ENCODE measurements at regions not wholly inside any gene's neighbourhood (a gene's known extent, or its start where the extent isn't known, plus 50 kb on each side); places are given as distances from the start of the nearest gene placed in this dataset.

DNA sequence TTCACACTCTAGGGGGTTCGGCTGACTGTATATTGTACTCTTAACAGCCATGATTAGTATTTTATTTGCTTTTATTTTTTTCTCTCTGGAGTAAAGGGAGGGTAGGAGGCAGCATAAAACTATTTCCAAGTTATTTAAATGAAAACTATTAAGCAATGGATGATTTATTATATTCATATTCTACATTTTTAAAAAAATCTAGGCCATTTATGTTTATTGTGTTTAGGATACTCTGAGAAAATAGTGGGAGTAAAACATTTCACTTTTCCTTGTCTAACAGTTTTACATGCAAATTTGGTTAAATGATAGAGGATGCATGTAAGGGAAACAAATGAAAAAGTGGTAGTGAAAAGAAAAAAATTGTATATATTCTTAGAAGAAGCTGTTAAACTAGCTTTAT lies 276.3 kb downstream of the GAS1 start:
- H3K9me3 ChIP-seq (ENCODE audit: insufficient read depth, low read length), result 0 out of 2 replicates have a peak, but pooled peaks cover 6% of the 10 kb centered on the region

DNA sequence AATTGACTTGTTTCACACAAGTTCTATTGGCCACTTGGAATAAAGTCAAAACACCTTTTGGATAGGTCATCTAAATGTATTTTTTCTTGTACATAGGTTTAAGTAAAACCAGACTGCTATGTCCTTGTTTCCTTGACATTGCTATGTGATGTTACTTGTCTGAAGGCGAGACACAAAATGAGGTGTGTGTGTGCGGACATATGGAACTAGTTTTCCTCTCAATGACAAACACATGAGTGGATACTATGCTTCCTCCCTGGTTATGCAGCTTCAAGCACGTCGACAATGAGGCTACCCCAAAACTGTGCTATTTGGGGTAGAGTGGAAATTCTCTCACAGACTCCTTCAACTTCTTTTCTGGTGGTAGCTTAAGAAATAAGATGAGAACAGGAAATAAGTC lies 276.8 kb downstream of the GAS1 start:
- no peak for TF ChIP-seq EZH2phosphoT487 (IDR thresholded peaks at IDR 0.05; ENCODE audit: low read depth)
- TF ChIP-seq, protein P1, sequence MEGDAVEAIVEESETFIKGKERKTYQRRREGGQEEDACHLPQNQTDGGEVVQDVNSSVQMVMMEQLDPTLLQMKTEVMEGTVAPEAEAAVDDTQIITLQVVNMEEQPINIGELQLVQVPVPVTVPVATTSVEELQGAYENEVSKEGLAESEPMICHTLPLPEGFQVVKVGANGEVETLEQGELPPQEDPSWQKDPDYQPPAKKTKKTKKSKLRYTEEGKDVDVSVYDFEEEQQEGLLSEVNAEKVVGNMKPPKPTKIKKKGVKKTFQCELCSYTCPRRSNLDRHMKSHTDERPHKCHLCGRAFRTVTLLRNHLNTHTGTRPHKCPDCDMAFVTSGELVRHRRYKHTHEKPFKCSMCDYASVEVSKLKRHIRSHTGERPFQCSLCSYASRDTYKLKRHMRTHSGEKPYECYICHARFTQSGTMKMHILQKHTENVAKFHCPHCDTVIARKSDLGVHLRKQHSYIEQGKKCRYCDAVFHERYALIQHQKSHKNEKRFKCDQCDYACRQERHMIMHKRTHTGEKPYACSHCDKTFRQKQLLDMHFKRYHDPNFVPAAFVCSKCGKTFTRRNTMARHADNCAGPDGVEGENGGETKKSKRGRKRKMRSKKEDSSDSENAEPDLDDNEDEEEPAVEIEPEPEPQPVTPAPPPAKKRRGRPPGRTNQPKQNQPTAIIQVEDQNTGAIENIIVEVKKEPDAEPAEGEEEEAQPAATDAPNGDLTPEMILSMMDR (IDR thresholded peaks at IDR 0.05; ENCODE audit: low read depth, low read length), result no peak
- no peak overlapping the region for H3K4me2 ChIP-seq (ENCODE audit: low read length)
- H3K79me2 ChIP-seq (ENCODE audit: low read length), result no peaks in the 10 kb centered on the region
- no peak overlapping the region for H3K27ac ChIP-seq (ENCODE audit: low read length)
- H3K36me3 ChIP-seq (replicated peaks; ENCODE audit: low read depth, low read length), result no peaks in the 10 kb centered on the region
- no peak overlapping the region for H2AFZ ChIP-seq (ENCODE audit: low read depth, low read length)
- H3K9me3 ChIP-seq (ENCODE audit: insufficient read depth, low read length), result 0 out of 2 replicates have a peak, but pooled peaks cover 6% of the 10 kb centered on the region
- H4K20me1 ChIP-seq (ENCODE audit: insufficient read depth, low read length), result no peaks in the 10 kb centered on the region
- H3K4me3 ChIP-seq (ENCODE audit: low read length), result no peak overlapping the region
- peaks cover 16% of the 10 kb centered on the region for H3K27me3 ChIP-seq (ENCODE audit: low read depth, low read length)
- no peak overlapping the region for H3K9ac ChIP-seq (ENCODE audit: low read length)
- H3K4me1 ChIP-seq (ENCODE audit: low read length), result no peaks in the 10 kb centered on the region

More for the DNA sequence above, 276.3 kb downstream of the GAS1 start:
- no peak overlapping the region for H2AFZ ChIP-seq (ENCODE audit: low read depth, low read length)
- H3K27me3 ChIP-seq (ENCODE audit: low read depth, low read length), result peaks cover 16% of the 10 kb centered on the region
- TF ChIP-seq, protein P1 (IDR thresholded peaks at IDR 0.05; ENCODE audit: low read depth, low read length), result no peak
- no peak for TF ChIP-seq EZH2phosphoT487 (IDR thresholded peaks at IDR 0.05; ENCODE audit: low read depth)
- no peaks in the 10 kb centered on the region for H3K79me2 ChIP-seq (ENCODE audit: low read length)
- H4K20me1 ChIP-seq (ENCODE audit: insufficient read depth, low read length), result no peaks in the 10 kb centered on the region
- H3K4me2 ChIP-seq (ENCODE audit: low read length), result no peak overlapping the region
- H3K4me3 ChIP-seq (ENCODE audit: low read length), result no peak overlapping the region
- H3K4me1 ChIP-seq (ENCODE audit: low read length), result no peaks in the 10 kb centered on the region
- H3K9ac ChIP-seq (ENCODE audit: low read length), result no peak overlapping the region
- H3K27ac ChIP-seq (ENCODE audit: low read length), result no peak overlapping the region
- H3K36me3 ChIP-seq (replicated peaks; ENCODE audit: low read depth, low read length), result no peaks in the 10 kb centered on the region

GRCh38 chr9:86670076-86670475 lies 277.2 kb downstream of the GAS1 start:
- H4K20me1 ChIP-seq (ENCODE audit: insufficient read depth, low read length), result no peaks in the 10 kb centered on the region
- H3K9me3 ChIP-seq (ENCODE audit: insufficient read depth, low read length), result 0 out of 2 replicates have a peak, but pooled peaks cover 6% of the 10 kb centered on the region
- TF ChIP-seq EZH2phosphoT487 (IDR thresholded peaks at IDR 0.05; ENCODE audit: low read depth), result no peak
- TF ChIP-seq, protein P1 (IDR thresholded peaks at IDR 0.05; ENCODE audit: low read depth, low read length), result no peak
- H2AFZ ChIP-seq (ENCODE audit: low read depth, low read length), result no peak overlapping the region
- H3K36me3 ChIP-seq (replicated peaks; ENCODE audit: low read depth, low read length), result no peaks in the 10 kb centered on the region
- H3K27me3 ChIP-seq (ENCODE audit: low read depth, low read length), result peaks cover 16% of the 10 kb centered on the region
- no peak overlapping the region for H3K27ac ChIP-seq (ENCODE audit: low read length)
- no peak overlapping the region for H3K9ac ChIP-seq (ENCODE audit: low read length)
- H3K4me1 ChIP-seq (ENCODE audit: low read length), result no peaks in the 10 kb centered on the region
- H3K4me3 ChIP-seq (ENCODE audit: low read length), result no peak overlapping the region
- H3K4me2 ChIP-seq (ENCODE audit: low read length), result no peak overlapping the region
- no peaks in the 10 kb centered on the region for H3K79me2 ChIP-seq (ENCODE audit: low read length)

DNA sequence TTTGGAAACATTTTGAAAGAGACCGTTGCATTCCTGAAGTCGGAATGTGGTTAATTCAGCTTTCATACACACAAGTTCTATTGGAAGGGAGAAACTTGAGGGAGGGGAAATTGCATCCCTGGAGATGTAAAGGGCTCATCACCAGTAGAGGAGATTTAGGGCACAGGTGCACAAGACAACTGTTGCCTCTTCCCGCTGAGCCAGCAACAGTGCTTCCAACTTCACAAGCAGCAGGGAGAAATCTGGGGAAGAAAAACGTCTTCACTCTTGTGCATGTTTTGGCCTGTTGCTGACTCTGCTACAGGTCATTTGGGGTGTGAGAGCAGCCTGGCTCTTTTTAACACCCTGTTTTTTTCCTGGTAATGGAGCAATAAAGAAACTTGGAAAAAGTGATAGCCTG lies 277.9 kb downstream of the GAS1 start:
- H3K27ac ChIP-seq (ENCODE audit: low read length), result no peak overlapping the region
- no peak overlapping the region for H2AFZ ChIP-seq (ENCODE audit: low read depth, low read length)

More for the DNA sequence above, 277.9 kb downstream of the GAS1 start:
- no peak for TF ChIP-seq EZH2phosphoT487 (IDR thresholded peaks at IDR 0.05; ENCODE audit: low read depth)
- TF ChIP-seq, protein P1 (IDR thresholded peaks at IDR 0.05; ENCODE audit: low read depth, low read length), result no peak
- Histone ChIP-seq H3K9me3 (ENCODE audit: insufficient read depth, low read length) (0 out of 2 replicates have a peak, but pooled peaks cover 6% of the 10 kb centered on the region), H3K27me3 (ENCODE audit: low read depth, low read length) (peaks cover 16% of the 10 kb centered on the region), H3K4me2 (ENCODE audit: low read length) (no peak overlapping the region), H3K36me3 (replicated peaks; ENCODE audit: low read depth, low read length) (no peaks in the 10 kb centered on the region), H3K4me3 (ENCODE audit: low read length) (no peak overlapping the region), H4K20me1 (ENCODE audit: insufficient read depth, low read length) (no peaks in the 10 kb centered on the region), H3K4me1 (ENCODE audit: low read length) (no peaks in the 10 kb centered on the region), H3K79me2 (ENCODE audit: low read length) (no peaks in the 10 kb centered on the region), H3K9ac (ENCODE audit: low read length) (no peak overlapping the region)
